IPS-18c (cell line): ENCODE measurements at regions not wholly inside any gene's neighbourhood (a gene's known extent, or its start where the extent isn't known, plus 50 kb on each side); places are given as distances from the start of the nearest gene placed in this dataset.

ENCODE experiments used
- H3K4me3 ChIP-seq: 2 replicates; pipeline ENCODE4 v1.7.0; 2013; ENCODE audit warnings: low read depth, mild to moderate bottlenecking, low read length, moderate library complexity; ENCODE audit not compliant: insufficient read depth
- H3K9me3 ChIP-seq: one replicate; pipeline ENCODE4 v1.6.1; 2013; ENCODE audit warnings: mild to moderate bottlenecking, low read length, moderate library complexity; ENCODE audit not compliant: control insufficient read depth, insufficient read depth

DNA sequence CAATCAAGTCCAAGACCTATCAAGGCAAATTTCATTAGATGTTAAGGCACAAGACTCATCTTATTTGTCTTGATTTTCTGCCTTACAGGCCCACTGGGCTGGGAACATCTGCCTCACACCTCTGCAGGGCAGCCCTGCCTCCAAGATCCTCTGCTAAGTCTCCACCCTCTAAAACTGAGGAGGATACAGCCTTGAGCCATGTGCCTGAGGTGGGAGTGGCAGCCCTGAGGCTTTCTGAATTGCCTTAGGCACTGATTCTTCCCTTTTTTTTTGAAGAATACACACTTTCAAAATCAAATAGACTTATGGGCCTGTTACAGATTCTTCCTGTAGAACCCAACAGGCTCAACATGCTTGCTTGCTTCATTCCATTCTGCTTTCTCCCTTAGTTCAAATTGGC lies 544.3 kb upstream of the ADAMTS5 start:
- Histone ChIP-seq H3K4me3 (no peak overlapping the region), H3K9me3 (no peaks in the 10 kb centered on the region)

DNA sequence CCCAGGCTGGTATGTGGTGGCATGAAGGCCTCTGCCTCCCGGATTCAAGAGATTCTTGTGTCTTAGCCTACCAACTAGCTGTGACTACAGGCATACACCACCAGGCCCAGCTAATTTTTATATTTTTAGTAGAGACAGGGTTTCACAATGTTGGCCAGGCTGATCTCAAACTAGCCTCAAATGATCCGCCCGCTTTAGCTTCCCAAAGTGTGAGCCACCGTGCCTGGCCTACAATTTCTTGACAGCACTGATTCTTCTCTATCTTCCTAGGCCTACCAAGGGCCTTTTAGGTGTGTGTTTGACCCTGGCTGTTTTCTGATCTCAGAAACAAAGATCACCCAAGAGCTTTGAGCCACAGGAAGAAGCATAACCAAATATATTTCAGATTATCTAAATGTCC lies 540.8 kb upstream of the ADAMTS5 start:
- no peaks in the 10 kb centered on the region for H3K9me3 ChIP-seq
- no peak overlapping the region for H3K4me3 ChIP-seq

- Histone ChIP-seq H3K9me3 (no peaks in the 10 kb centered on the region), H3K4me3 (no peak overlapping the region)
Observed at GRCh38 chr21:27505516-27505915, 538.6 kb upstream of the ADAMTS5 start.

- H3K9me3 ChIP-seq, result no peaks in the 10 kb centered on the region
- H3K4me3 ChIP-seq, result no peak overlapping the region
Observed at GRCh38 chr21:27502801-27503200, 535.9 kb upstream of the ADAMTS5 start.

DNA sequence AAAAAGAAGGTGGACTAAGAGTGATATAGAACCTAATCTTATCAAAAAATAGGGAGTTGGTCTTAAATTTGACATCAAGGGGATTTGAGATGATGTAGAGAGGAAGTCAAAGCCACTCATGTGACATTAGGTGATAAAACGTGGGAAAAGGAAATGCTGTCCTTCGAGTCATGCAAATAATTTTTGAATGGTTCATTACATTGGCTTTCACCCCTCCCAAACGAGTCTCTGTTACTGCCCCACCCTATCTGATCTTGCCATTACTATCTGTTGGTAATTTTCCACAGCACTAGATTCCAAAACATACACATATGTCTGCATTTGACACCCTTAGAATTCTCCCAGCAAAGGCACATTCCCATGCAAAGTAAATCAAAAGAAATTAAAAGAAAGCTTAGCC lies 531.1 kb upstream of the ADAMTS5 start:
- no peaks in the 10 kb centered on the region for H3K9me3 ChIP-seq
- H3K4me3 ChIP-seq, result no peak overlapping the region

DNA sequence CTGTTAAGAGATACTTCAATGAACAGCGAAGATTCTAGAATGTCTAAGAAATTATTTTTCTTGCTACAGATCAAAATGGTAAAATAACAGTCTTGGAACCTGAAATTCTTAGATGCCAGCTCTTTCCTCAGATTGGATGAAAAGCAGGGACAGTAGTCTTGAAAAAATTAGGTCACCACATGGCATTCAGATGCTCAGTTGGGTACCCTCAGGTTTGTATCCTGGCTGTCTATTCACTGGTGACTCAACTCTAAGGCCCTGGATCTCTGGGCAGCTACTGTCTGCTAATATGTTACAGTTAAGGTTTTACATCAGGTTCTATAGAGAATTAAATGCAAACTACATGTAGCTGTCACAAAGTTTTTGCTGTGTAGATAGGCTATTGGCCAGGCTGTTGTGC lies 528.9 kb upstream of the ADAMTS5 start:
- no peak overlapping the region for H3K4me3 ChIP-seq
- no peaks in the 10 kb centered on the region for H3K9me3 ChIP-seq

DNA sequence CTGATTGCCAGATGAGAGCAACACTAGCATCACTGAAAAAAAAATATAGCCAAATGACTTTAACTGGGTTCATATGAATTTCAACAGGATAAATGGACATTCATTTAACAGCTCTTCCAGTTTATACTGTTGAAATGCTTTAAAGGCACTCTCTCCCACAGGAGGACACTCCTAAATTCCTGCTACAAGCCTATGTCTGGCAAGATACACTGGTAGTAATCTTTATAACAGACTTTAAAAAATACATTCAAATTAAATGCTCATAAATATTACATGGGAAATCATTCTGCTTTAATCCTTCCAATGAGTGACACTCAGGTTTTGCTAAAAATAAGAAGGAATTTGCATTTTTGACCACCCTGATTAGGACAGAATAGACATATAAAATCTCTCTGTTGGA lies 526.7 kb upstream of the ADAMTS5 start:
- Histone ChIP-seq H3K4me3 (no peak overlapping the region), H3K9me3 (no peaks in the 10 kb centered on the region)

DNA sequence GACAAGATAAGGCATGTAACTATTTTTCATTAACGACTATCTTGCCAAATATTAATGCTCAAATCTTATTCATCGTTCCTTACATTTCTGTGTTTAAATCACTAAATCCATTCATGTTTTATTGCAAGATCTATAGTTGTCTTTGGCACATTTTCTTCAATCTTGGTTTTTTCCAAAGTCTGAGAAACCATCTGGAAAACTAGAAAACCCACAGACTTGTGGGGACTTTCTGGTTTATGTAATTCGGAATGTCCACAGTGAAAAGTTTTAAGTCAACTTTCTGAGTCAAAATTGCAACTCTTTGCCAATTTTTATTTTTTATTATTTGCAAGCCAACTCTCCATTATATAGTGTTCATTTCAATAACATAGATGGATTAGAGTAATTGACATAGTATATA lies 520.8 kb upstream of the ADAMTS5 start:
- no peak overlapping the region for H3K4me3 ChIP-seq
- H3K9me3 ChIP-seq, result no peaks in the 10 kb centered on the region

- no peaks in the 10 kb centered on the region for H3K9me3 ChIP-seq
- no peak overlapping the region for H3K4me3 ChIP-seq
Observed at GRCh38 chr21:27480841-27481261, 514.0 kb upstream of the ADAMTS5 start.

DNA sequence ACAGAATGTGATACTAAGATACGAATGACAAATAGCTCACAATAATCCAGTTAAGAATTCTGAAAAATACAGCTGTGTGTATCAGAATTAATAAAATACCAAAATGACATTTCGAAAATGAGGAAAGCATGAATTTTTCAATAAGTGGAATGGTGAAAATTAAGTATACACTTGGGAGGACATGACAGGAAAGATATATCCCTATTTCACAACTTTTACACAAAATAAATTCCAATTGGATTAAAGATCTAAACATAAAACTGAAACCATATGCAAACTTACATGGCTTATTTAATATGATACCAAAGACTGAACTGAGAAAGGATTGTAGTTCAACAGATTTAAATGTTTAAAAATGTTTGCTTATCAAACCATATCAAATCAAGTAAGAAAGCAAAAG lies 510.4 kb upstream of the ADAMTS5 start:
- Histone ChIP-seq H3K4me3 (no peak overlapping the region), H3K9me3 (no peaks in the 10 kb centered on the region)

- no peaks in the 10 kb centered on the region for H3K9me3 ChIP-seq
Observed at GRCh38 chr21:27476696-27477095, 509.8 kb upstream of the ADAMTS5 start.

DNA sequence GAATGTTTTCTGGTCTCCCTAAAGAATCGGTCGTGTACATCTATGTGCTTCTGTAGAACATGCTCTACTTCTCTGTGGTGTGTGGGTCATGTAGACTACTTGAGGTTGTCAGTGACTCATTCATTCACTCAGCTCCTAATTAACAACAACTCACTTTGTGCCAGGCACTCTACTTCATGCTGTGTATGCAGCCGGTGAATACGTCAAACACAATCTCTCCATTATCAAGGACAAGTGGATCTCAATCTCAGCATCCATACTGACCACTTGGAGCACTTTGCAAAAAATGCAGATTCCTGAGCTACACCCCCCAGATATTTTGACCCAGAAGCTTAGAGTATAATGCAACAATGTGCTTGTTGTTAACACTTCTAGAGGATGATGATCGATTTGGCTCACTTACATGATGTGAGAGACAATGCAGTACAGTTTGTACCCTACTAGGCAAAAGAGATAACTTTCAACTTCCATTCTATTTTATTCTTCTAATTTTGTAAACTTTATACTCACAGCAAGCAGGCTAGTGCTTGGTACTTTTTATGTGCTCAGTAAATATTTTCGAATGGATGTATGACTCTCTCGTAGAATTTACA lies 508.6 kb upstream of the ADAMTS5 start:
- no peaks in the 10 kb centered on the region for H3K9me3 ChIP-seq
- H3K4me3 ChIP-seq, result no peak overlapping the region

More at GRCh38 chr21:27476696-27477095, 509.8 kb upstream of the ADAMTS5 start:
- no peak overlapping the region for H3K4me3 ChIP-seq

DNA sequence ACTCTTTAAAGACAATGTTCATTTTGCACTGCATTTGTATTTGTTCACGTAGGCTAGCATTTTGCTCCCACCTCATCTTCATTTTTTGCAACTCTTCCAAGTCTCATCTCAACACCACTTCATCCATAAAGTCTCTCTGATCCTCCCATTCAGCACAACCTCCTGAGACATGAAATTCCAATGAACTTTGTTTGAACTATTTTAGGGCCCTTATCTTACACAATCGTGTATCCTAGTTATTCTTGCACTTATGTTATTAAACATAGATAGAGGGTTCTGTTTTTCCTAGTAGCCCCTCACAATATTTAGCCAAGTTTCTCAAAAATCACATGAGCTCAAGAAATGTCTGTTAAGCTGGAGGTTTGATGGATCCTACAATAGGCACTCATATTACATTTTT lies 500.5 kb upstream of the ADAMTS5 start:
- no peak overlapping the region for H3K4me3 ChIP-seq

GRCh38 chr21:27466140-27466539 lies 499.3 kb upstream of the ADAMTS5 start:
- Histone ChIP-seq H3K4me3 (no peak overlapping the region), H3K9me3 (no peaks in the 10 kb centered on the region)

More for the DNA sequence above, 500.5 kb upstream of the ADAMTS5 start:
- H3K9me3 ChIP-seq, result no peaks in the 10 kb centered on the region

DNA sequence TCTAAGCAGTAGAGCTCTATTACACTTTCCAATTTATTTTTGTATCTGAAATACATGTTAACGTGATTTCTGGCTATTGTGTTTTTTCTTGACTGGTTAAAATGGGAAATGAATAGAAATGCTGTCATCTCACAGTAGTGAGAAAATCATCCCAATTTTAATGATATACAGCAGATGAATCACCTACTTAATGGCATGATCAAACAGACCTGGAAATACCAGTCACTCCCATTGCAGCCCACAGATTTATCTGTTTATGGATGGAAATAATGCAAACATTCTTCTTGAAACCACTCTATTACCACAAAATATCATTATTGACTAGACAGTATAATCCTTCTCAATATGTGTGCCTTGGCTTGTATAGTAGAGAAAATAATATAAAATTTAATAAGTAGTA lies 497.8 kb upstream of the ADAMTS5 start:
- no peaks in the 10 kb centered on the region for H3K9me3 ChIP-seq
- H3K4me3 ChIP-seq, result no peak overlapping the region

DNA sequence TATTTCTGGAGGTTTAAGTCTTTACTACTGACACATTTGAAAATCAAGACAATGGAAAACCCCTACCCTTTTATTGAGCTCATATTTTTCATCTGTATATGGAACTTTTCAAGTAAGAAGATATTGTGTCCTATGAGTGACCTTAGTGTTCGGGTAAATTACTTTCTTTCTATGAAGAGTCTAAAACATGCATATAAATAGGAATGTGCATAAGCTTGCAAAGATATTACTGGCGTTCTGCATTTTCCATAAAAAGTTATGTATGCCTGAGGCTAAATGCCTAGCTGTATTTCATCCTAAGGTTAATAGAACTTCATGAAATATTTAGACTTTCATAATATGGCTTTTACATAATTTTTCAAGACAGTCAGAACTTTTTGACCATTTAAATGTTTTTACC lies 495.8 kb upstream of the ADAMTS5 start:
- Histone ChIP-seq H3K4me3 (no peak overlapping the region), H3K9me3 (no peaks in the 10 kb centered on the region)

DNA sequence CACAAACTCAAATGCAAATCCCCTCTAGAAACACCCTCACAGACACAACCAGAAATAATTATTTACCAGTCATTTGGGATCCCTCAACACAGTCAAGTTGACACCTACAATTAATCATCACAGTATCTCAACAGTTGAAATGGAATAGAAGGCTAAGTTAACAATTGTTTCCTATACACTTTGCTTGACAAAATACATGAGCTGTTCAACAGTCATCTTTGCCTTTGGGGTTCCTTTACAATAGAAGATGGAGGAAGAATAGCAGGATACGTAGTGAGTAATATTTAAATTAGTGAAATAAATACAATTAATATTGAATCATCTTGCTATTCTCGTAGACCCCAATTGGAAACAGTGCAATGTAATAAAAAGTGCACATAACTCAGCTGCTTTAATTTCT lies 487.3 kb upstream of the ADAMTS5 start:
- no peak overlapping the region for H3K4me3 ChIP-seq
- no peaks in the 10 kb centered on the region for H3K9me3 ChIP-seq

DNA sequence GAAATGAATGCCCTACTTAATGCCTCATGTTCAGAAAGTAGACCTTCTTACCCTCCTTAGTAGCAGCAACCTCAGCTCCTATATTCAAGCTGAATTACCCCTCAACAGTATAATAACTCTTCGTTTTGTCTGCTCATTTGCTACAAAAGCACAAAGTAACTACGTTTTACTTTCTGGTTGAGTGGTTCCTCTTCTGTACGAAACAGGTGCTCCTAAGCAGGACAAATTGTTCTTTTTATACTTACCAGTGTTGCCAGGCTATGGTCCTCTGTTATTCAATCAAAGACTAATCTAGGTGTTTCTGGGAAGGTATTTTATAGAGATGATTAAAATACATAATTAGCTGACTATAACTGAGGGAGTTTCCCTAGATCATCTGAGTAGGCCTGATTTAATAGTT lies 484.2 kb upstream of the ADAMTS5 start:
- no peaks in the 10 kb centered on the region for H3K9me3 ChIP-seq
- H3K4me3 ChIP-seq, result no peak overlapping the region

- H3K9me3 ChIP-seq, result no peaks in the 10 kb centered on the region
- H3K4me3 ChIP-seq, result no peak overlapping the region
Observed at GRCh38 chr21:27450216-27450615, 483.3 kb upstream of the ADAMTS5 start.
